ENCODE measurements at regions not wholly inside any gene's neighbourhood (a gene's known extent, or its start where the extent isn't known, plus 50 kb on each side); places are given as distances from the start of the nearest gene placed in this dataset.

DNA sequence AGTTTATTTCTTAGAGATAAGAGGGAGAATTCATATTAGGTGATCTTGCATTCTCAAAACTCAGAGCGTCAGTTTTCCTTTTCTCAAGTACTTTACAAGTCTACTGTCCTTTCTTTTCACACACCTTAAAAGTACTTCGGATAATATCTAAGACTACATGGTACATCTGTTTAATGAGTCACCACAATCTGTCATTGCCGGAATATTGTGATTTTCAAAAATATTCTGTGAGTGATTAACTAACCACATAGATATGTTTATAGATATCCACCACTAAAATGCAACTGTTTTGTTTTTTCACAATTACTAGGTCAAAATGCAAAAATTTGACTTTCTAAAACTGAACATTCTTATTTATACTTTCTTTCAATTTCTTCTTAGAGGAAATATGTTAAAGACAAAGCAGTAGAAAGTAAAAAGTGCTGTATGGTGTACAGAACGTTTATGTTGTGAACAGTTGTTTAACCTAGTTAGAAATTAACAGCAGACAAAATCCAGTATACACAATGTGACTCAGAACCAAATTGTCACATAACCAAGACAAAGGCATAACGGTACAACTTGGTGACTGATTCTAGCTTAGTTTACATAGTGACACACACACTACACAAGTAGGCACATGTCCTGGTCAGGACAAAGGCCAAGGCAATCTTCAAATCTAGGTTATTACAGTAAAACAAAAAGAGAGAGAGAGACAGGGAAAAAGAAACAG, 482.9 kb downstream of the NAF1 start:
- no peak for TF ChIP-seq EZH2 (IDR thresholded peaks at IDR 0.05; ENCODE audit: insufficient read depth, poor library complexity, severe bottlenecking)
- no peak for TF ChIP-seq EZH2phosphoT487 (IDR thresholded peaks at IDR 0.05; ENCODE audit: insufficient read depth, low read depth)
